OCI-LY1 (cell line): ENCODE measurements at regions not wholly inside any gene's neighbourhood (a gene's known extent, or its start where the extent isn't known, plus 50 kb on each side); places are given as distances from the start of the nearest gene placed in this dataset.

Experiments used
- H2AFZ ChIP-seq: fragments of 200-600 bp; sonication (generic), shearing (Covaris generic); 2 replicates; pipeline ENCODE4 v1.6.0; 2014; ENCODE audit warnings: antibody characterized with exemption, mild to moderate bottlenecking, low read length
- H3F3A ChIP-seq: fragments of 200-600 bp; sonication (generic), shearing (Covaris generic); 2 replicates; pipeline ENCODE4 v1.6.0; 2014; ENCODE audit warnings: mild to moderate bottlenecking, antibody characterized with exemption, low read length, moderate library complexity; ENCODE audit not compliant: insufficient read depth
- H3K27ac ChIP-seq: fragments of 200-600 bp; sonication (generic); 2 replicates; pipeline ENCODE4 v1.5.1; 2014; ENCODE audit warnings: low read length, mixed run types, mild to moderate bottlenecking, low read depth; ENCODE audit not compliant: poor library complexity, severe bottlenecking
- H3K27me3 ChIP-seq: fragments of 200-600 bp; sonication (generic); 2 replicates; pipeline ENCODE4 v1.6.0; 2014; ENCODE audit warnings: antibody characterized with exemption, mild to moderate bottlenecking, low read length, moderate library complexity; ENCODE audit not compliant: insufficient read depth
- H3K36me3 ChIP-seq: fragments of 200-600 bp; sonication (generic); 2 replicates; pipeline ENCODE4 v1.6.1; 2014; ENCODE audit warnings: mild to moderate bottlenecking, antibody characterized with exemption, low read length, moderate library complexity, mixed read lengths; ENCODE audit not compliant: insufficient read depth
- H3K4me1 ChIP-seq: fragments of 200-600 bp; sonication (generic); 2 replicates; pipeline ENCODE4 v1.5.1; 2014; ENCODE audit warnings: mild to moderate bottlenecking, low read length, moderate library complexity; ENCODE audit not compliant: insufficient read depth, severe bottlenecking
- H3K4me2 ChIP-seq: fragments of 200-600 bp; sonication (generic), shearing (Covaris generic); 2 replicates; pipeline ENCODE4 v1.6.1; 2014; ENCODE audit warnings: low read length
- H3K4me3 ChIP-seq: fragments of 200-600 bp; sonication (generic); 2 replicates; pipeline ENCODE4 v1.5.1; 2014; ENCODE audit warnings: low read length, low read depth, mild to moderate bottlenecking, mixed read lengths; ENCODE audit not compliant: poor library complexity, severe bottlenecking
- H3K79me2 ChIP-seq: fragments of 200-600 bp; shearing (Covaris generic); 2 replicates; pipeline ENCODE4 v1.6.1; 2016; ENCODE audit warnings: mixed run types, low read length, mixed read lengths; ENCODE audit not compliant: insufficient read depth
- H3K9ac ChIP-seq: fragments of 200-600 bp; sonication (generic), shearing (Covaris generic); 2 replicates; pipeline ENCODE4 v1.6.1; 2014; ENCODE audit warnings: mild to moderate bottlenecking, low read length, mixed read lengths
- H3K9me2 ChIP-seq: fragments of 200-600 bp; sonication (generic), shearing (Covaris generic); 2 replicates; pipeline ENCODE4 v1.6.1; 2014; ENCODE audit warnings: low read depth, mild to moderate bottlenecking, low read length, mixed read lengths
- H3K9me3 ChIP-seq: fragments of 200-600 bp; shearing (Covaris generic); 2 replicates; pipeline ENCODE4 v1.6.1; 2014; ENCODE audit warnings: low read length, mixed read lengths
- H4K20me1 ChIP-seq: fragments of 200-600 bp; sonication (generic), shearing (Covaris generic); 2 replicates; pipeline ENCODE4 v1.6.0; 2016; ENCODE audit warnings: mild to moderate bottlenecking, low read length; ENCODE audit not compliant: insufficient read depth
- CTCF ChIP-seq: fragments of 200-600 bp; sonication (generic), shearing (Covaris generic); IDR thresholded peaks from 2 replicates; pipeline ENCODE4 v1.5.1; 2017; ENCODE audit warnings: mild to moderate bottlenecking, antibody characterized with exemption, low read length, moderate library complexity, mixed read lengths
- EZH2 ChIP-seq: fragments of 200-600 bp; sonication (generic), shearing (Covaris generic); IDR thresholded peaks from 2 replicates; pipeline ENCODE4 v1.8.0; 2017; ENCODE audit warnings: borderline replicate concordance, mixed run types, mild to moderate bottlenecking, antibody characterized with exemption, low read length, moderate library complexity, mixed read lengths

GRCh38 chr13:82661126-82661525 is 1221.1 kb downstream of the SLITRK1 start:
- Histone ChIP-seq H3K27me3 (no peaks in the 10 kb centered on the region), H2AFZ (no peak overlapping the region), H3K9me2 (no peaks in the 10 kb centered on the region), H3K4me3 (no peak overlapping the region), H3K4me1 (no peaks in the 10 kb centered on the region), H3K79me2 (no peaks in the 10 kb centered on the region), H3K4me2 (no peak overlapping the region), H3F3A (no peaks in the 10 kb centered on the region), H3K36me3 (no peaks in the 10 kb centered on the region), H3K9ac (no peak overlapping the region), H3K27ac (no peak overlapping the region), H4K20me1 (no peaks in the 10 kb centered on the region), H3K9me3 (no peaks in the 10 kb centered on the region)
- TF ChIP-seq EZH2 (no peak), CTCF (no peak)

GRCh38 chr13:82658811-82659210 is 1223.5 kb downstream of the SLITRK1 start:
- no peaks in the 10 kb centered on the region for H3K27me3 ChIP-seq
- H3K9me2 ChIP-seq = no peaks in the 10 kb centered on the region
- H3K4me3 ChIP-seq = no peak overlapping the region
- H4K20me1 ChIP-seq = no peaks in the 10 kb centered on the region
- H2AFZ ChIP-seq = no peak overlapping the region
- H3K9me3 ChIP-seq = no peaks in the 10 kb centered on the region
- TF ChIP-seq EZH2 (no peak), CTCF (no peak)
- H3K4me1 ChIP-seq = no peaks in the 10 kb centered on the region
- no peaks in the 10 kb centered on the region for H3F3A ChIP-seq
- H3K79me2 ChIP-seq = no peaks in the 10 kb centered on the region
- H3K4me2 ChIP-seq = no peak overlapping the region
- H3K27ac ChIP-seq = no peak overlapping the region
- H3K9ac ChIP-seq = no peak overlapping the region
- no peaks in the 10 kb centered on the region for H3K36me3 ChIP-seq

- H3K79me2 ChIP-seq = no peaks in the 10 kb centered on the region
- no peak overlapping the region for H3K9ac ChIP-seq
- no peaks in the 10 kb centered on the region for H3K27me3 ChIP-seq
- no peak overlapping the region for H3K4me2 ChIP-seq
- no peaks in the 10 kb centered on the region for H4K20me1 ChIP-seq
- no peaks in the 10 kb centered on the region for H3K9me2 ChIP-seq
- H3F3A ChIP-seq = no peaks in the 10 kb centered on the region
- no peaks in the 10 kb centered on the region for H3K4me1 ChIP-seq
- no peak overlapping the region for H3K27ac ChIP-seq
- H3K36me3 ChIP-seq = no peaks in the 10 kb centered on the region
- H3K4me3 ChIP-seq = no peak overlapping the region
- no peaks in the 10 kb centered on the region for H3K9me3 ChIP-seq
- TF ChIP-seq EZH2 = no peak
- TF ChIP-seq CTCF = no peak
- no peak overlapping the region for H2AFZ ChIP-seq
Measured at GRCh38 chr13:82657471-82657870, 1224.8 kb downstream of the SLITRK1 start.
